Ishikawa (cell line): ENCODE measurements at regions not wholly inside any gene's neighbourhood (a gene's known extent, or its start where the extent isn't known, plus 50 kb on each side); places are given as distances from the start of the nearest gene placed in this dataset.

Source experiments
- CEBPB ChIP-seq: IDR thresholded peaks from 2 replicates; pipeline ENCODE4 v1.6.1; 2012
- CREB1 ChIP-seq: IDR thresholded peaks from 2 replicates; pipeline ENCODE4 v1.6.1; 2012; ENCODE audit warnings: low read depth
- EGR1 ChIP-seq: IDR thresholded peaks from 2 replicates; pipeline ENCODE4 v1.6.1; 2012
- EP300 ChIP-seq: IDR thresholded peaks from 2 replicates; pipeline ENCODE4 v1.6.1; 2012; ENCODE audit warnings: borderline replicate concordance
- FOXM1 ChIP-seq: IDR thresholded peaks from 2 replicates; pipeline ENCODE4 v1.6.1; 2012; ENCODE audit warnings: low read depth, borderline replicate concordance
- NFIC ChIP-seq: IDR thresholded peaks from 2 replicates; pipeline ENCODE4 v1.6.1; 2012
- RAD21 ChIP-seq: IDR thresholded peaks from 2 replicates; pipeline ENCODE4 v1.6.1; 2012; ENCODE audit warnings: low read depth
- TAF1 ChIP-seq: IDR thresholded peaks from 2 replicates; pipeline ENCODE4 v1.6.1; 2012; ENCODE audit warnings: low read depth, mild to moderate bottlenecking
- TCF12 ChIP-seq: IDR thresholded peaks from 2 replicates; pipeline ENCODE4 v1.6.1; 2012; ENCODE audit warnings: low read depth
- YY1 ChIP-seq: IDR thresholded peaks from 2 replicates; pipeline ENCODE4 v1.6.1; 2012; ENCODE audit warnings: low read depth
- TF ChIP-seq, protein P1 (sequence below): IDR thresholded peaks from 2 replicates; pipeline ENCODE4 v1.6.1; 2012; ENCODE audit warnings: low read depth, mild to moderate bottlenecking
- TF ChIP-seq, protein P2 (sequence below): IDR thresholded peaks from 2 replicates; pipeline ENCODE4 v1.6.1; 2012

DNA sequence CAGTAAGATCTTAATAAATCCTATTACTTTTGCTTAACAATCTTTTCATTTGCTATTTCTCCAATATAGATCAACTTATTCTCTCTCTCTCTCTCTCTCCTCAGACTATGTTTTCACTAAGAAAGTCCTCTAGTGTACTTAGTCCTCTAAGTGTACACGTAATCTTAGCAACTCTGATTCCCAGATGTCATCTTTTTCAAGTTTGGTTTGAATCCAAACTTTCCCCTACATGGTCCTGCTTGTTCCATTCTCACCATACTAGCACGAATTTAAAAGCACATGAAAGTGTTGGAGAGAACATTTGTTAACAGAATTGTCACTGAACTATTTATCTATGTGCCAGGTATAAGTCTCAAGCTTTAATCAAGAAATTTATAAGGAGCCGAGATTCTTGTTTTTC, 202.9 kb downstream of the SPRY2 start:
- TF ChIP-seq CREB1: no peak
- no peak for TF ChIP-seq CEBPB
- TF ChIP-seq, protein P1, sequence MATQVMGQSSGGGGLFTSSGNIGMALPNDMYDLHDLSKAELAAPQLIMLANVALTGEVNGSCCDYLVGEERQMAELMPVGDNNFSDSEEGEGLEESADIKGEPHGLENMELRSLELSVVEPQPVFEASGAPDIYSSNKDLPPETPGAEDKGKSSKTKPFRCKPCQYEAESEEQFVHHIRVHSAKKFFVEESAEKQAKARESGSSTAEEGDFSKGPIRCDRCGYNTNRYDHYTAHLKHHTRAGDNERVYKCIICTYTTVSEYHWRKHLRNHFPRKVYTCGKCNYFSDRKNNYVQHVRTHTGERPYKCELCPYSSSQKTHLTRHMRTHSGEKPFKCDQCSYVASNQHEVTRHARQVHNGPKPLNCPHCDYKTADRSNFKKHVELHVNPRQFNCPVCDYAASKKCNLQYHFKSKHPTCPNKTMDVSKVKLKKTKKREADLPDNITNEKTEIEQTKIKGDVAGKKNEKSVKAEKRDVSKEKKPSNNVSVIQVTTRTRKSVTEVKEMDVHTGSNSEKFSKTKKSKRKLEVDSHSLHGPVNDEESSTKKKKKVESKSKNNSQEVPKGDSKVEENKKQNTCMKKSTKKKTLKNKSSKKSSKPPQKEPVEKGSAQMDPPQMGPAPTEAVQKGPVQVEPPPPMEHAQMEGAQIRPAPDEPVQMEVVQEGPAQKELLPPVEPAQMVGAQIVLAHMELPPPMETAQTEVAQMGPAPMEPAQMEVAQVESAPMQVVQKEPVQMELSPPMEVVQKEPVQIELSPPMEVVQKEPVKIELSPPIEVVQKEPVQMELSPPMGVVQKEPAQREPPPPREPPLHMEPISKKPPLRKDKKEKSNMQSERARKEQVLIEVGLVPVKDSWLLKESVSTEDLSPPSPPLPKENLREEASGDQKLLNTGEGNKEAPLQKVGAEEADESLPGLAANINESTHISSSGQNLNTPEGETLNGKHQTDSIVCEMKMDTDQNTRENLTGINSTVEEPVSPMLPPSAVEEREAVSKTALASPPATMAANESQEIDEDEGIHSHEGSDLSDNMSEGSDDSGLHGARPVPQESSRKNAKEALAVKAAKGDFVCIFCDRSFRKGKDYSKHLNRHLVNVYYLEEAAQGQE: no peak
- no peak for TF ChIP-seq EP300
- no peak for TF ChIP-seq NFIC
- TF ChIP-seq TCF12: no peak
- TF ChIP-seq EGR1: no peak
- TF ChIP-seq TAF1: no peak
- no peak for TF ChIP-seq YY1
- TF ChIP-seq RAD21: no peak
- no peak for TF ChIP-seq FOXM1
- TF ChIP-seq, protein P2, sequence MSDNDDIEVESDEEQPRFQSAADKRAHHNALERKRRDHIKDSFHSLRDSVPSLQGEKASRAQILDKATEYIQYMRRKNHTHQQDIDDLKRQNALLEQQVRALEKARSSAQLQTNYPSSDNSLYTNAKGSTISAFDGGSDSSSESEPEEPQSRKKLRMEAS: no peak
